ENCODE measurements at regions not wholly inside any gene's neighbourhood (a gene's known extent, or its start where the extent isn't known, plus 50 kb on each side); places are given as distances from the start of the nearest gene placed in this dataset.
A peak's percentile ranks its signal among the peaks of the same experiment; 100 is the strongest.

GRCh38 chr3:157871838-157872460, 234.3 kb downstream of the SHOX2 start:
- Histone ChIP-seq H3K4me3 (no peak overlapping the region), H3K9me3 (no peaks in the 10 kb centered on the region), H3K4me1 (peaks cover 0 to 5% (median 5%) of the 10 kb centered on the region in 3 donors), H3K27me3 (no peaks in the 10 kb centered on the region), H3K27ac (no peak overlapping the region), H3K36me3 (no peaks in the 10 kb centered on the region)
- TF ChIP-seq EP300 (IDR thresholded peaks at IDR 0.05) (no peak), POLR2AphosphoS5 (IDR thresholded peaks at IDR 0.05) (no peak), CTCF (IDR thresholded peaks at IDR 0.05) (no peak), POLR2A (IDR thresholded peaks at IDR 0.05) (no peak)
- no peak for ATAC-seq
- 49 to 60% methylated on average over 3 of the region's 3 CpGs for WGBS, 2 donors (ENCODE audit: low coverage in 1 of 2)

- 84 to 88% methylated on average over 6 to 7 of the region's 7 CpGs for WGBS, 2 donors (ENCODE audit: low coverage in 1 of 2)
- Histone ChIP-seq H3K27ac (no peak overlapping the region), H3K36me3 (no peaks in the 10 kb centered on the region), H3K27me3 (no peaks in the 10 kb centered on the region), H3K4me3 (no peak overlapping the region), H3K9me3 (no peaks in the 10 kb centered on the region), H3K4me1 (peaks cover 0 to 5% (median 5%) of the 10 kb centered on the region in 3 donors)
- TF ChIP-seq EP300 (IDR thresholded peaks at IDR 0.05) (no peak), CTCF (IDR thresholded peaks at IDR 0.05) (no peak), POLR2A (IDR thresholded peaks at IDR 0.05) (no peak), POLR2AphosphoS5 (IDR thresholded peaks at IDR 0.05) (no peak)
- no peak for ATAC-seq
Observed at GRCh38 chr3:157871248-157871647, 235.0 kb downstream of the SHOX2 start.

- Histone ChIP-seq H3K9me3 (no peaks in the 10 kb centered on the region), H3K27ac (peak overlapping the region in 2 of 4 donors; percentile 35 to 39), H3K4me1 (peaks cover 0 to 5% (median 5%) of the 10 kb centered on the region in 3 donors), H3K27me3 (no peaks in the 10 kb centered on the region), H3K4me3 (no peak overlapping the region), H3K36me3 (no peaks in the 10 kb centered on the region)
- peak; percentile 60 for ATAC-seq
- 28 to 49% methylated on average over 2 of the region's 2 CpGs for WGBS, 2 donors (ENCODE audit: low coverage in 1 of 2)
- TF ChIP-seq CTCF (IDR thresholded peaks at IDR 0.05) (no peak), EP300 (IDR thresholded peaks at IDR 0.05) (no peak), POLR2A (IDR thresholded peaks at IDR 0.05) (no peak), POLR2AphosphoS5 (IDR thresholded peaks at IDR 0.05) (no peak)
Observed at GRCh38 chr3:157868946-157869345, 237.3 kb downstream of the SHOX2 start.

GRCh38 chr3:157868196-157868595, 238.0 kb downstream of the SHOX2 start:
- H3K36me3 ChIP-seq = no peaks in the 10 kb centered on the region
- no peaks in the 10 kb centered on the region for H3K9me3 ChIP-seq
- no peaks in the 10 kb centered on the region for H3K27me3 ChIP-seq
- peaks cover 0 to 5% (median 5%) of the 10 kb centered on the region in 3 donors for H3K4me1 ChIP-seq
- peak; percentile 12 for TF ChIP-seq POLR2AphosphoS5 (IDR thresholded peaks at IDR 0.05)
- no peak for TF ChIP-seq CTCF (IDR thresholded peaks at IDR 0.05)
- TF ChIP-seq POLR2A (IDR thresholded peaks at IDR 0.05) = no peak
- ATAC-seq = peak; percentile 81
- H3K4me3 ChIP-seq = no peak overlapping the region
- 0 to 22% methylated on average over 1 of the region's 1 CpG for WGBS, 2 donors (ENCODE audit: low coverage in 1 of 2)
- H3K27ac ChIP-seq = peak overlapping the region; percentile 31 to 50 (median 40)

GRCh38 chr3:157865352-157866000, 240.7 kb downstream of the SHOX2 start:
- no peaks in the 10 kb centered on the region for H3K27me3 ChIP-seq
- H3K9me3 ChIP-seq = no peaks in the 10 kb centered on the region
- TF ChIP-seq POLR2A (IDR thresholded peaks at IDR 0.05) = no peak
- no peak for TF ChIP-seq EP300 (IDR thresholded peaks at IDR 0.05)
- no peak for TF ChIP-seq POLR2AphosphoS5 (IDR thresholded peaks at IDR 0.05)
- no peak for TF ChIP-seq CTCF (IDR thresholded peaks at IDR 0.05)
- no peak overlapping the region for H3K4me3 ChIP-seq
- H3K36me3 ChIP-seq = no peaks in the 10 kb centered on the region
- WGBS, 2 donors (ENCODE audit: low coverage in 1 of 2) = 64 to 93% methylated on average over 3 to 6 of the region's 9 CpGs
- H3K27ac ChIP-seq = no peak overlapping the region
- ATAC-seq = no peak
- H3K4me1 ChIP-seq = peaks cover 0 to 5% (median 5%) of the 10 kb centered on the region in 3 donors

All from gastroesophageal sphincter (tissue), 4 donors.